ENCODE measurements at regions not wholly inside any gene's neighbourhood (a gene's known extent, or its start where the extent isn't known, plus 50 kb on each side); places are given as distances from the start of the nearest gene placed in this dataset.

DNA sequence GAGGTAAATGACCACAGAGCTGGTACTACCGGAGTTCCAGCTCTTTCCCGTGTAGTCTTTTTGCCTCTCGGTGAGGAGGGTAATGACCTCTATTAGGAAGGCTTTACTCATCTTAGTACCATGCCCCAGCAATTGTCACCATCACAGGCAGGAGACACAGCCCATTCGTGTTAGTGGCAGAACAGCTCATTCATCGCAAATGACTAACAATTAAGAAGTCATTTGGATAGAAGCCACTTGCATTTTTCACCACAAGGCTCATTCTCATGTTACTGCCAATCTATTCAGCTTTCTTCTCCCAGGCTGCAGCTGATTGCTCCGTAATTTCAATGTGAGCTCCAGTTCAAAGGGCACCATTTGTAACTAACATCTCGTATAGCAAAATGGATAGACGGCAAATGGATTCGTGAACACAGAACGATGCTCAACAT is 718.8 kb upstream of the TMEM132C start (continued):
- TF ChIP-seq NANOG (IDR thresholded peaks at IDR 0.05; ENCODE audit: insufficient read depth, low read depth, low read length, poor library complexity, severe bottlenecking) (no peak), SUZ12 (IDR thresholded peaks at IDR 0.05; ENCODE audit: low read length) (no peak), GTF2F1 (IDR thresholded peaks at IDR 0.05; ENCODE audit: borderline replicate concordance, low read depth, low read length) (no peak), JUN (IDR thresholded peaks at IDR 0.05; ENCODE audit: low read depth, low read length) (no peak)
